Uterus (tissue), 2 donors: ENCODE measurements at regions not wholly inside any gene's neighbourhood (a gene's known extent, or its start where the extent isn't known, plus 50 kb on each side); places are given as distances from the start of the nearest gene placed in this dataset.

Experiments
- CTCF ChIP-seq, 4 experiments: fragments of 200-600 bp in 2 of 4; fragments of 450-650 bp in 2 of 4; sonication (generic) in 2 of 4; IDR thresholded peaks; one replicate each; pipeline ENCODE4 v1.5.1; 2016 to 2019; ENCODE audit warnings: antibody characterized with exemption in 4 of 4, mild to moderate bottlenecking in 2 of 4, moderate library complexity in 1 of 4
- POLR2A ChIP-seq, 2 donors: fragments of 450-650 bp; IDR thresholded peaks; one replicate each; pipeline ENCODE4 v1.6.1; 2016; ENCODE audit warnings: antibody characterized with exemption in 2 of 2, mild to moderate bottlenecking in 1 of 2, moderate library complexity in 1 of 2

GRCh38 chr6:139580592-139581484, 206.4 kb upstream of the CITED2 start:
- no peak for TF ChIP-seq CTCF (IDR thresholded peaks at IDR 0.05)
- no peak for TF ChIP-seq POLR2A (IDR thresholded peaks at IDR 0.05)
